GM12878 (cell line): ENCODE measurements at regions not wholly inside any gene's neighbourhood (a gene's known extent, or its start where the extent isn't known, plus 50 kb on each side); places are given as distances from the start of the nearest gene placed in this dataset.

Experiments used
- ATAC-seq: fragments of 200-7000 bp; cut with Tn5 transposase; 3 replicates; pipeline ENCODE4 v1.9.1; 2020; ENCODE audit warnings: mild to moderate bottlenecking, moderate library complexity
- BruUV-seq: library from RNA; stranded (reverse); fragments of 400-500 nt; replicated peaks from 2 replicates; lab custom pipeline; 2021; lab: Mats Ljungman, UMichigan
- CTCF ChIA-PET: fragments of 300-600 bp; sonication (Branson Sonifier 250); formaldehyde crosslinking; extraction: SDS; loops from one replicate; lab custom pipeline; 2021; ENCODE audit warnings: inconsistent platforms; lab: Yijun Ruan, JAX
- POLR2A ChIA-PET: fragments of 350-600 bp; formaldehyde crosslinking; extraction: SDS; loops from one replicate; lab custom pipeline; 2021; ENCODE audit warnings: inconsistent platforms; lab: Charles Lee
- RAD21 ChIA-PET: fragments of 300-600 bp; sonication (Branson Sonifier 250); formaldehyde crosslinking; loops from one replicate; lab custom pipeline; 2023; ENCODE audit warnings: antibody characterized with exemption; ENCODE audit not compliant: unreplicated experiment; lab: Charles Lee
- SMC1A ChIA-PET: fragments of 300-600 bp; sonication (Branson Sonifier 250); formaldehyde crosslinking; loops from one replicate; lab custom pipeline; 2023; ENCODE audit not compliant: unreplicated experiment, uncharacterized antibody; lab: Charles Lee
- DNase-seq: peaks from one replicate; pipeline ENCODE4 v3.0.0-alpha.2; 2011; ENCODE audit warnings: low read depth, low spot score
- FAIRE-seq: peaks from 3 replicates; lab custom pipeline; 2011; peaks lifted over from hg19 to GRCh38; lab: Jason Lieb, UNC
- H2AFZ ChIP-seq: 2 replicates; pipeline ENCODE4 v1.6.0; 2011; ENCODE audit warnings: low read depth, low read length, control low read depth; ENCODE audit not compliant: control insufficient read depth
- H3K27ac ChIP-seq: 2 replicates; pipeline ENCODE4 v1.5.1; 2011; ENCODE audit warnings: control low read depth; ENCODE audit not compliant: control insufficient read depth, insufficient read depth
- H3K27me3 ChIP-seq, 2 experiments: replicated peaks in 1 of 2; 2 replicates each; pipeline versions ENCODE4 v1.6.0 to v1.6.1; 2011; ENCODE audit warnings: low read length in 1 of 2; ENCODE audit not compliant: control insufficient read depth in 2 of 2, insufficient read depth in 2 of 2
- H3K36me3 ChIP-seq, 2 experiments: 2 replicates each; pipeline ENCODE4 v1.5.1; 2011; ENCODE audit warnings: low read length in 1 of 2; ENCODE audit not compliant: control insufficient read depth in 2 of 2, insufficient read depth in 2 of 2
- H3K4me1 ChIP-seq: 2 replicates; pipeline ENCODE4 v1.6.1; 2011; ENCODE audit warnings: mild to moderate bottlenecking, low read length, moderate library complexity, mixed read lengths; ENCODE audit not compliant: control insufficient read depth, insufficient read depth
- H3K4me2 ChIP-seq: 2 replicates; pipeline ENCODE4 v1.6.0; 2011; ENCODE audit warnings: control low read depth; ENCODE audit not compliant: control insufficient read depth, insufficient read depth
- H3K4me3 ChIP-seq: fragments of 200-600 bp; sonication (generic); 2 replicates; pipeline ENCODE4 v1.5.1; 2016
- H3K79me2 ChIP-seq: 2 replicates; pipeline ENCODE4 v1.6.0; 2011; ENCODE audit warnings: low read length; ENCODE audit not compliant: control insufficient read depth, insufficient read depth
- H3K9ac ChIP-seq: 2 replicates; pipeline ENCODE4 v1.8.0; 2011; ENCODE audit warnings: low read length, control low read depth, mixed read lengths; ENCODE audit not compliant: control insufficient read depth, insufficient read depth
- H3K9me3 ChIP-seq: replicated peaks from 3 replicates; pipeline ENCODE4 v1.5.1; 2011; ENCODE audit warnings: mild to moderate bottlenecking, low read length; ENCODE audit not compliant: control insufficient read depth, insufficient read depth
- H4K20me1 ChIP-seq: 2 replicates; pipeline ENCODE4 v1.6.0; 2011; ENCODE audit not compliant: control insufficient read depth, insufficient read depth
- ATF7 ChIP-seq: fragments of 450-650 bp; IDR thresholded peaks from 2 replicates; pipeline ENCODE4 v1.6.1; 2016; ENCODE audit warnings: low read depth, mild to moderate bottlenecking
- GATAD2B ChIP-seq: fragments of 450-650 bp; conservative IDR thresholded peaks from 2 replicates; pipeline ENCODE4 v1.6.1; 2017; ENCODE audit warnings: low read depth, mild to moderate bottlenecking, moderate library complexity
- NFYA ChIP-seq: IDR thresholded peaks from 2 replicates; pipeline ENCODE4 v1.6.1; 2011; ENCODE audit warnings: low read depth, mild to moderate bottlenecking, low read length, improper control_type of control experiment, borderline replicate concordance
- ZBTB11 ChIP-seq: fragments of 450-650 bp; formaldehyde crosslinking; IDR thresholded peaks from 2 replicates; pipeline ENCODE4 v1.5.0; 2022; ENCODE audit warnings: mild to moderate bottlenecking, missing genetic modification characterization
- WGBS: methylation state at CpG from one replicate; pipeline ENCODE4 v1.1.6; 2016; ENCODE audit warnings: low lambda C conversion rate; ENCODE audit not compliant: insufficient replicate concordance, insufficient coverage; ENCODE audit errors: missing lambda C conversion rate; 5-methylcytosine and 5-hydroxymethylcytosine counted together
- in situ Hi-C: fragments of 300-500 bp; cut with MboI; formaldehyde crosslinking; loops from 9 replicates; pipeline ENCODE4 v1.14.3; 2018; ENCODE audit warnings: mixed read lengths
- intact Hi-C: fragments of 100-400 bp; cut with micrococcal nuclease; formaldehyde crosslinking; loops from one replicate; pipeline ENCODE4 v1.14.2; 2022; ENCODE audit not compliant: unreplicated experiment

- Histone ChIP-seq H3K79me2 (no peaks in the 10 kb centered on the region), H3K36me3 (no peaks in the 10 kb centered on the region), H3K9ac (no peak overlapping the region), H3K27me3 (no peaks in the 10 kb centered on the region; a peak in 1 of 4 replicates), H2AFZ (no peak overlapping the region), H3K4me3 (no peak overlapping the region), H3K4me1 (no peaks in the 10 kb centered on the region), H3K27ac (no peak overlapping the region), H4K20me1 (no peaks in the 10 kb centered on the region), H3K9me3 (no peaks in the 10 kb centered on the region), H3K4me2 (no peak overlapping the region)
- no peak for TF ChIP-seq NFYA
- no peak for TF ChIP-seq GATAD2B
- TF ChIP-seq ZBTB11: no peak
- no peak for TF ChIP-seq ATF7
- RAD21 ChIA-PET: no interaction called here
- FAIRE-seq: no peak
- in situ Hi-C loops (no loop called here), intact Hi-C loops (no loop called here)
- POLR2A ChIA-PET: no interaction called here
- CTCF ChIA-PET: no interaction called here
- no TSS peak for BruUV-seq
- no peak for ATAC-seq
- no peak for DNase-seq
- SMC1A ChIA-PET: no interaction called here
- WGBS: 0% methylated on average over 4 of the region's 4 CpGs
Measured at GRCh38 chr18:24853076-24853475, 392.6 kb downstream of the HRH4 start.
